ENCODE measurements at regions not wholly inside any gene's neighbourhood (a gene's known extent, or its start where the extent isn't known, plus 50 kb on each side); places are given as distances from the start of the nearest gene placed in this dataset.

GRCh38 chr15:29596266-29596665, 226.0 kb downstream of the TJP1 start:
- intact Hi-C loops (cut with DNase I; ENCODE audit: low total_unique reads) (no loop called here), in situ Hi-C loops (cut with MboI; ENCODE audit: low sequenced_read_pairs in 4 of 4) (no loop called here)
- no peaks in the 10 kb centered on the region for H3K27me3 ChIP-seq
- H3K4me3 ChIP-seq, result no peak overlapping the region
- no peak for DNase-seq
- no peak overlapping the region for H3K27ac ChIP-seq
- no peaks in the 10 kb centered on the region for H3K36me3 ChIP-seq
- no peaks in the 10 kb centered on the region for H3K4me1 ChIP-seq
- no peak for ATAC-seq
- TF ChIP-seq POLR2A (IDR thresholded peaks at IDR 0.05), result no peak
- TF ChIP-seq, protein P1, sequence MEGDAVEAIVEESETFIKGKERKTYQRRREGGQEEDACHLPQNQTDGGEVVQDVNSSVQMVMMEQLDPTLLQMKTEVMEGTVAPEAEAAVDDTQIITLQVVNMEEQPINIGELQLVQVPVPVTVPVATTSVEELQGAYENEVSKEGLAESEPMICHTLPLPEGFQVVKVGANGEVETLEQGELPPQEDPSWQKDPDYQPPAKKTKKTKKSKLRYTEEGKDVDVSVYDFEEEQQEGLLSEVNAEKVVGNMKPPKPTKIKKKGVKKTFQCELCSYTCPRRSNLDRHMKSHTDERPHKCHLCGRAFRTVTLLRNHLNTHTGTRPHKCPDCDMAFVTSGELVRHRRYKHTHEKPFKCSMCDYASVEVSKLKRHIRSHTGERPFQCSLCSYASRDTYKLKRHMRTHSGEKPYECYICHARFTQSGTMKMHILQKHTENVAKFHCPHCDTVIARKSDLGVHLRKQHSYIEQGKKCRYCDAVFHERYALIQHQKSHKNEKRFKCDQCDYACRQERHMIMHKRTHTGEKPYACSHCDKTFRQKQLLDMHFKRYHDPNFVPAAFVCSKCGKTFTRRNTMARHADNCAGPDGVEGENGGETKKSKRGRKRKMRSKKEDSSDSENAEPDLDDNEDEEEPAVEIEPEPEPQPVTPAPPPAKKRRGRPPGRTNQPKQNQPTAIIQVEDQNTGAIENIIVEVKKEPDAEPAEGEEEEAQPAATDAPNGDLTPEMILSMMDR (IDR thresholded peaks at IDR 0.05 in 4 of 5, conservative IDR thresholded peaks at IDR 0.05 in 1 of 5), result no peak
- H3K9me3 ChIP-seq, result no peaks in the 10 kb centered on the region

- DNase-seq (no peak), ATAC-seq (no peak)
- TF ChIP-seq, protein P1 (IDR thresholded peaks at IDR 0.05 in 4 of 5, conservative IDR thresholded peaks at IDR 0.05 in 1 of 5), result no peak
- no peak for TF ChIP-seq POLR2A (IDR thresholded peaks at IDR 0.05)
- H3K4me3 ChIP-seq, result no peak overlapping the region
- in situ Hi-C loops (cut with MboI; ENCODE audit: low sequenced_read_pairs in 4 of 4), result no loop called here
- no peaks in the 10 kb centered on the region for H3K4me1 ChIP-seq
- H3K27me3 ChIP-seq, result no peaks in the 10 kb centered on the region
- intact Hi-C loops (cut with DNase I; ENCODE audit: low total_unique reads), result no loop called here
- H3K9me3 ChIP-seq, result no peaks in the 10 kb centered on the region
- H3K27ac ChIP-seq, result no peak overlapping the region
- H3K36me3 ChIP-seq, result no peaks in the 10 kb centered on the region
Measured at GRCh38 chr15:29593629-29594028, 228.6 kb downstream of the TJP1 start.

- no peak overlapping the region for H3K4me3 ChIP-seq
- H3K27ac ChIP-seq, result no peak overlapping the region
- no peaks in the 10 kb centered on the region for H3K36me3 ChIP-seq
- no peaks in the 10 kb centered on the region for H3K9me3 ChIP-seq
- H3K27me3 ChIP-seq, result no peaks in the 10 kb centered on the region
- intact Hi-C loops (cut with DNase I; ENCODE audit: low total_unique reads) (no loop called here), in situ Hi-C loops (cut with MboI; ENCODE audit: low sequenced_read_pairs in 4 of 4) (no loop called here)
- no peak for ATAC-seq
- no peaks in the 10 kb centered on the region for H3K4me1 ChIP-seq
- no peak for TF ChIP-seq POLR2A (IDR thresholded peaks at IDR 0.05)
- TF ChIP-seq, protein P1 (IDR thresholded peaks at IDR 0.05 in 4 of 5, conservative IDR thresholded peaks at IDR 0.05 in 1 of 5), result no peak
- DNase-seq, result no peak
Measured at GRCh38 chr15:29593111-29593510, 229.2 kb downstream of the TJP1 start.

DNA sequence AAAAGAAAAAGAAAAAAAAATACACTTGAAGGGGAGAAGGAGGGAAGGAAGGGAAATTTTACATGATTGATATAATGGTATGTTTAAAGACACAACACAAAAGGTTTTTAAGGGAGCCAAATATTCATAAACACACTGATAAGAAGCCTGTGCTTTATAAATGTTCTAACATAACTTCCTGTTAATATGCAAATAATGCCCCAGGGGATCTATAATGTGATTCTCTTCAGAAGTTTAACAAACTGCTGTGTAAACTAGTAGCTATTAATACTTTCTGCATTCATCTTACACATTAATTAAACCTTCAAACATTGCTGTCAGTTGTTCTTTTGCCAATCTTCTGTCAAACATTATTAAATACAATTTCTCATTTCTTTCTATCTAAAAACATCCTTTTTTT, 231.6 kb downstream of the TJP1 start:
- H3K27ac ChIP-seq, result no peak overlapping the region
- no peak for TF ChIP-seq POLR2A (IDR thresholded peaks at IDR 0.05)
- TF ChIP-seq, protein P1 (IDR thresholded peaks at IDR 0.05 in 4 of 5, conservative IDR thresholded peaks at IDR 0.05 in 1 of 5), result no peak
- H3K36me3 ChIP-seq, result no peaks in the 10 kb centered on the region
- in situ Hi-C loops (cut with MboI; ENCODE audit: low sequenced_read_pairs in 4 of 4) (no loop called here), intact Hi-C loops (cut with DNase I; ENCODE audit: low total_unique reads) (no loop called here)
- no peak for DNase-seq
- H3K4me3 ChIP-seq, result no peak overlapping the region
- no peaks in the 10 kb centered on the region for H3K27me3 ChIP-seq
- no peaks in the 10 kb centered on the region for H3K4me1 ChIP-seq
- H3K9me3 ChIP-seq, result no peaks in the 10 kb centered on the region
- no peak for ATAC-seq

GRCh38 chr15:29589975-29590374, 232.3 kb downstream of the TJP1 start:
- no peak for DNase-seq
- in situ Hi-C loops (cut with MboI; ENCODE audit: low sequenced_read_pairs in 4 of 4), result no loop called here
- TF ChIP-seq POLR2A (IDR thresholded peaks at IDR 0.05), result no peak
- TF ChIP-seq, protein P1 (IDR thresholded peaks at IDR 0.05 in 4 of 5, conservative IDR thresholded peaks at IDR 0.05 in 1 of 5), result no peak
- intact Hi-C loops (cut with DNase I; ENCODE audit: low total_unique reads), result no loop called here
- H3K9me3 ChIP-seq, result no peaks in the 10 kb centered on the region
- no peaks in the 10 kb centered on the region for H3K27me3 ChIP-seq
- no peaks in the 10 kb centered on the region for H3K36me3 ChIP-seq
- ATAC-seq, result no peak
- no peak overlapping the region for H3K27ac ChIP-seq
- no peaks in the 10 kb centered on the region for H3K4me1 ChIP-seq
- no peak overlapping the region for H3K4me3 ChIP-seq
